HFFc6 (cell line): ENCODE measurements at regions not wholly inside any gene's neighbourhood (a gene's known extent, or its start where the extent isn't known, plus 50 kb on each side); places are given as distances from the start of the nearest gene placed in this dataset.

ENCODE experiments used
- DNase-seq: peaks from one replicate; pipeline ENCODE4 v3.0.0-alpha.2; 2018
- H3K27ac Mint-ChIP-seq: 2 replicates; pipeline ENCODE4 v1.8.0; 2020; ENCODE audit warnings: mild to moderate bottlenecking, mixed read lengths
- H3K27me3 Mint-ChIP-seq: 2 replicates; pipeline ENCODE4 v1.8.0; 2021; ENCODE audit warnings: mild to moderate bottlenecking, moderate library complexity, mixed read lengths; ENCODE audit not compliant: insufficient read depth
- H3K36me3 Mint-ChIP-seq: 2 replicates; pipeline ENCODE4 v1.8.0; 2021; ENCODE audit warnings: low read depth, mixed read lengths
- H3K4me1 Mint-ChIP-seq: 2 replicates; pipeline ENCODE4 v1.8.0; 2020; ENCODE audit warnings: low read depth, mixed read lengths
- H3K4me3 Mint-ChIP-seq: 2 replicates; pipeline ENCODE4 v1.8.0; 2020; ENCODE audit warnings: mild to moderate bottlenecking, moderate library complexity, mixed read lengths
- H3K9me3 Mint-ChIP-seq: 2 replicates; pipeline ENCODE4 v1.8.0; 2020; ENCODE audit warnings: mild to moderate bottlenecking, mixed read lengths
- CTCF ChIP-seq: fragments of 200-600 bp; sonication (generic); IDR thresholded peaks from 2 replicates; pipeline ENCODE4 v1.5.0; 2021; ENCODE audit warnings: antibody characterized with exemption, mild to moderate bottlenecking

- Mint-ChIP-seq H3K4me3 (no peak overlapping the region), H3K27ac (no peak overlapping the region), H3K4me1 (no peaks in the 10 kb centered on the region), H3K9me3 (peaks cover 33% of the 10 kb centered on the region), H3K36me3 (no peaks in the 10 kb centered on the region), H3K27me3 (no peaks in the 10 kb centered on the region)
- DNase-seq, result no peak
- no peak for TF ChIP-seq CTCF
Measured at GRCh38 chr18:44273298-44273697, 407.4 kb upstream of the SETBP1 start.

- no peak overlapping the region for H3K27ac Mint-ChIP-seq
- no peak overlapping the region for H3K4me3 Mint-ChIP-seq
- H3K36me3 Mint-ChIP-seq, result no peaks in the 10 kb centered on the region
- peaks cover 12% of the 10 kb centered on the region for H3K9me3 Mint-ChIP-seq
- no peaks in the 10 kb centered on the region for H3K27me3 Mint-ChIP-seq
- DNase-seq, result no peak
- no peaks in the 10 kb centered on the region for H3K4me1 Mint-ChIP-seq
- no peak for TF ChIP-seq CTCF
Measured at GRCh38 chr18:44280479-44280878, 400.2 kb upstream of the SETBP1 start.

GRCh38 chr18:44286049-44286448, 394.6 kb upstream of the SETBP1 start:
- no peak for TF ChIP-seq CTCF
- H3K4me3 Mint-ChIP-seq, result no peak overlapping the region
- no peaks in the 10 kb centered on the region for H3K36me3 Mint-ChIP-seq
- H3K4me1 Mint-ChIP-seq, result no peaks in the 10 kb centered on the region
- no peak for DNase-seq
- no peaks in the 10 kb centered on the region for H3K27me3 Mint-ChIP-seq
- H3K9me3 Mint-ChIP-seq, result peaks cover 40% of the 10 kb centered on the region
- H3K27ac Mint-ChIP-seq, result no peak overlapping the region

GRCh38 chr18:44290366-44290977, 390.2 kb upstream of the SETBP1 start:
- TF ChIP-seq CTCF, result no peak
- no peak overlapping the region for H3K27ac Mint-ChIP-seq
- peaks cover 61% of the 10 kb centered on the region for H3K9me3 Mint-ChIP-seq
- no peaks in the 10 kb centered on the region for H3K27me3 Mint-ChIP-seq
- no peaks in the 10 kb centered on the region for H3K36me3 Mint-ChIP-seq
- no peak overlapping the region for H3K4me3 Mint-ChIP-seq
- no peak for DNase-seq
- no peaks in the 10 kb centered on the region for H3K4me1 Mint-ChIP-seq

GRCh38 chr18:44298566-44298965, 382.1 kb upstream of the SETBP1 start:
- Mint-ChIP-seq H3K4me3 (no peak overlapping the region), H3K4me1 (no peaks in the 10 kb centered on the region), H3K36me3 (no peaks in the 10 kb centered on the region), H3K9me3 (peaks cover 37% of the 10 kb centered on the region), H3K27ac (no peak overlapping the region), H3K27me3 (no peaks in the 10 kb centered on the region)
- no peak for TF ChIP-seq CTCF
- no peak for DNase-seq

GRCh38 chr18:44309185-44309584, 371.5 kb upstream of the SETBP1 start:
- Mint-ChIP-seq H3K36me3 (no peaks in the 10 kb centered on the region), H3K27me3 (no peaks in the 10 kb centered on the region), H3K9me3 (peaks cover 19% of the 10 kb centered on the region), H3K4me3 (no peak overlapping the region), H3K4me1 (no peaks in the 10 kb centered on the region), H3K27ac (no peak overlapping the region)
- no peak for DNase-seq
- no peak for TF ChIP-seq CTCF
